Transverse colon (tissue), 4 donors: ENCODE measurements at regions not wholly inside any gene's neighbourhood (a gene's known extent, or its start where the extent isn't known, plus 50 kb on each side); places are given as distances from the start of the nearest gene placed in this dataset.

Experiments
- DNase-seq: peaks from one replicate; pipeline ENCODE4 v3.0.0-alpha.2; 2019
- H3K27ac ChIP-seq, 4 donors: fragments of 200-600 bp; sonication (generic); 2 replicates each; pipeline ENCODE4 v1.5.1; 2016 to 2018; ENCODE audit warnings: inconsistent platforms in 4 of 4
- H3K27me3 ChIP-seq: fragments of 200-600 bp; sonication (generic); 2 replicates; pipeline ENCODE4 v1.5.1; 2017; ENCODE audit warnings: inconsistent platforms
- H3K36me3 ChIP-seq, 4 donors: fragments of 200-600 bp; sonication (generic); 2 replicates each; pipeline ENCODE4 v1.5.1; 2017 to 2019; ENCODE audit warnings: inconsistent platforms in 4 of 4
- H3K4me1 ChIP-seq, 4 donors: fragments of 200-600 bp; sonication (generic); 2 replicates each; pipeline ENCODE4 v1.5.1; 2017 to 2020; ENCODE audit warnings: inconsistent platforms in 4 of 4
- H3K4me3 ChIP-seq, 4 donors: fragments of 200-600 bp; sonication (generic); 1 replicate in 1 of 4; 2 replicates in 3 of 4; pipeline versions ENCODE4 v1.5.1 to v1.6.1; 2017 to 2019; ENCODE audit warnings: inconsistent platforms in 4 of 4
- H3K9me3 ChIP-seq, 2 donors: fragments of 200-600 bp; sonication (generic); 2 replicates each; pipeline ENCODE4 v1.5.1; 2017 to 2019; ENCODE audit warnings: inconsistent platforms in 2 of 2
- CTCF ChIP-seq, 5 experiments: fragments of 200-600 bp in 3 of 5; fragments of 450-650 bp in 2 of 5; sonication (generic) in 3 of 5; IDR thresholded peaks; 1 replicate in 2 of 5; 2 replicates in 3 of 5; pipeline ENCODE4 v1.5.1; 2016 to 2017; ENCODE audit warnings: antibody characterized with exemption in 5 of 5, inconsistent platforms in 3 of 5, mild to moderate bottlenecking in 2 of 5, moderate library complexity in 1 of 5
- EP300 ChIP-seq: sonication (generic); formaldehyde crosslinking; IDR thresholded peaks from one replicate; pipeline ENCODE4 v1.6.1; 2017; ENCODE audit warnings: antibody characterized with exemption, low read depth
- POLR2A ChIP-seq: fragments of 450-650 bp; IDR thresholded peaks from one replicate; pipeline ENCODE4 v1.6.1; 2016; ENCODE audit warnings: antibody characterized with exemption, mild to moderate bottlenecking, moderate library complexity
- POLR2AphosphoS5 ChIP-seq, 3 donors: sonication (generic); formaldehyde crosslinking; IDR thresholded peaks; one replicate each; pipeline ENCODE4 v1.6.1; 2016; ENCODE audit warnings: antibody characterized with exemption in 3 of 3
- WGBS, 2 donors: methylation state at CpG; one replicate each; pipeline ENCODE4 v1.1.5; 2018; ENCODE audit warnings: low coverage in 1 of 2; 5-methylcytosine and 5-hydroxymethylcytosine counted together
- in situ Hi-C, 4 donors: fragments of 200-750 bp; cut with MboI; loops; one replicate each; pipeline versions ENCODE4 v1.15.0 to v1.15.1; 2017; ENCODE audit warnings: low sequenced_read_pairs in 3 of 4, low pct_ligation_motif_present in 1 of 4, low pct_unique_long_range_greater_than_20kb in 1 of 4
- intact Hi-C: fragments of 100-400 bp; cut with DNase I; formaldehyde crosslinking; loops from one replicate; pipeline ENCODE4 v1.15.1; 2023; ENCODE audit warnings: low total_unique reads

GRCh38 chr2:71844967-71845366, 302.7 kb downstream of the CYP26B1 start:
- intact Hi-C loops (no loop called here), in situ Hi-C loops (no loop called here)

GRCh38 chr2:71843391-71843850, 304.2 kb downstream of the CYP26B1 start:
- TF ChIP-seq POLR2AphosphoS5 (IDR thresholded peaks at IDR 0.05) (no peak), EP300 (no peak), CTCF (IDR thresholded peaks at IDR 0.05) (no peak), POLR2A (no peak)
- WGBS, 2 donors, result 60% methylated on average over 3 of the region's 3 CpGs; no CpG with 5 or more reads in 1 of the 2 donors
- Histone ChIP-seq H3K27me3 (no peaks in the 10 kb centered on the region), H3K27ac (no peak overlapping the region), H3K9me3 (no peaks in the 10 kb centered on the region), H3K36me3 (no peaks in the 10 kb centered on the region), H3K4me1 (no peaks in the 10 kb centered on the region), H3K4me3 (no peak overlapping the region)
- in situ Hi-C loops (no loop called here), intact Hi-C loops (no loop called here)
- no peak for DNase-seq

More at GRCh38 chr2:71844967-71845366, 302.7 kb downstream of the CYP26B1 start:
- H3K27me3 ChIP-seq, result no peaks in the 10 kb centered on the region
- H3K9me3 ChIP-seq, result no peaks in the 10 kb centered on the region
- H3K36me3 ChIP-seq, result no peaks in the 10 kb centered on the region
- H3K4me3 ChIP-seq, result no peak overlapping the region
- no peak for TF ChIP-seq POLR2AphosphoS5 (IDR thresholded peaks at IDR 0.05)
- TF ChIP-seq POLR2A, result no peak
- TF ChIP-seq CTCF (IDR thresholded peaks at IDR 0.05), result no peak
- no peak for TF ChIP-seq EP300
- no peak for DNase-seq
- H3K27ac ChIP-seq, result no peak overlapping the region
- no peaks in the 10 kb centered on the region for H3K4me1 ChIP-seq
- WGBS, 2 donors, result 85% methylated on average over 4 of the region's 4 CpGs

GRCh38 chr2:71842744-71843143, 304.9 kb downstream of the CYP26B1 start:
- in situ Hi-C loops (no loop called here), intact Hi-C loops (no loop called here)
- no peak for DNase-seq
- 94 to 100% methylated on average over 3 to 4 of the region's 4 CpGs for WGBS, 2 donors
- H3K4me3 ChIP-seq, result no peak overlapping the region
- no peaks in the 10 kb centered on the region for H3K27me3 ChIP-seq
- no peaks in the 10 kb centered on the region for H3K4me1 ChIP-seq
- no peaks in the 10 kb centered on the region for H3K9me3 ChIP-seq
- no peaks in the 10 kb centered on the region for H3K36me3 ChIP-seq
- no peak for TF ChIP-seq POLR2AphosphoS5 (IDR thresholded peaks at IDR 0.05)
- TF ChIP-seq EP300, result no peak
- no peak for TF ChIP-seq POLR2A
- TF ChIP-seq CTCF (IDR thresholded peaks at IDR 0.05), result no peak
- H3K27ac ChIP-seq, result no peak overlapping the region

GRCh38 chr2:71839826-71840225, 307.8 kb downstream of the CYP26B1 start:
- DNase-seq, result no peak
- Histone ChIP-seq H3K4me1 (no peaks in the 10 kb centered on the region), H3K27ac (no peak overlapping the region), H3K4me3 (no peak overlapping the region), H3K27me3 (no peaks in the 10 kb centered on the region), H3K9me3 (no peaks in the 10 kb centered on the region), H3K36me3 (no peaks in the 10 kb centered on the region)
- intact Hi-C loops, result no loop called here
- TF ChIP-seq CTCF (IDR thresholded peaks at IDR 0.05), result no peak
- no peak for TF ChIP-seq POLR2AphosphoS5 (IDR thresholded peaks at IDR 0.05)
- TF ChIP-seq EP300, result no peak
- no peak for TF ChIP-seq POLR2A
- WGBS, 2 donors, result 70 to 72% methylated on average over 2 of the region's 2 CpGs
- in situ Hi-C loops, result no loop called here
